ENCODE measurements at regions not wholly inside any gene's neighbourhood (a gene's known extent, or its start where the extent isn't known, plus 50 kb on each side); places are given as distances from the start of the nearest gene placed in this dataset.

DNA sequence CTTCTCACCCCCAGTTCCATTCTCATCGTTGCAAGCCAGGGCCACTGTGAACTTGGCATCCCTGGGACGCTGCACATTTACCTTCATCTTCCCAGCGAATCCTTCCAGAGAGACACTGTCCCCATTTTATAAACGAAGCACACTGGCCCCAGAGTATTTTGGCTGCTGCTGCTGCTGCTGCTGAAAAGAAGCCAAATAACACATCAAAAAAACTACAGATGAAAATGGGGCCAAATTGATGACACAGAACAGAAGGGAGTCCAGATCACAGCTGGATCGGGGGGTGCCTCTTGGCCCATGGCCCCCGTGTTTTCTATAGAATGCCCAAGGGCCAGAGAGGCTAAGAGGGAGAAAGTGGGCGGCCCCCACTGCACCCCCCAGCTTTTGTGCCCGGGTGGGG is 221.0 kb upstream of the IGF1R start:
- Histone ChIP-seq H3K27ac (no peak overlapping the region), H3K27me3 (replicated peaks in 1 of 7) (peaks cover 0 to 79% (median 20%) of the 10 kb centered on the region in 7 donors), H3K4me3 (no peak overlapping the region), H3K36me3 (no peaks in the 10 kb centered on the region), H3K4me1 (peaks cover 0 to 14% (median 10%) of the 10 kb centered on the region in 6 donors), H3K9me3 (no peaks in the 10 kb centered on the region)
- intact Hi-C loops (cut with DNase I; ENCODE audit: low total_unique reads) = no loop called here
- TF ChIP-seq POLR2AphosphoS5 (IDR thresholded peaks at IDR 0.05) (no peak), POLR2A (IDR thresholded peaks at IDR 0.05) (no peak)
- TF ChIP-seq, protein P1, sequence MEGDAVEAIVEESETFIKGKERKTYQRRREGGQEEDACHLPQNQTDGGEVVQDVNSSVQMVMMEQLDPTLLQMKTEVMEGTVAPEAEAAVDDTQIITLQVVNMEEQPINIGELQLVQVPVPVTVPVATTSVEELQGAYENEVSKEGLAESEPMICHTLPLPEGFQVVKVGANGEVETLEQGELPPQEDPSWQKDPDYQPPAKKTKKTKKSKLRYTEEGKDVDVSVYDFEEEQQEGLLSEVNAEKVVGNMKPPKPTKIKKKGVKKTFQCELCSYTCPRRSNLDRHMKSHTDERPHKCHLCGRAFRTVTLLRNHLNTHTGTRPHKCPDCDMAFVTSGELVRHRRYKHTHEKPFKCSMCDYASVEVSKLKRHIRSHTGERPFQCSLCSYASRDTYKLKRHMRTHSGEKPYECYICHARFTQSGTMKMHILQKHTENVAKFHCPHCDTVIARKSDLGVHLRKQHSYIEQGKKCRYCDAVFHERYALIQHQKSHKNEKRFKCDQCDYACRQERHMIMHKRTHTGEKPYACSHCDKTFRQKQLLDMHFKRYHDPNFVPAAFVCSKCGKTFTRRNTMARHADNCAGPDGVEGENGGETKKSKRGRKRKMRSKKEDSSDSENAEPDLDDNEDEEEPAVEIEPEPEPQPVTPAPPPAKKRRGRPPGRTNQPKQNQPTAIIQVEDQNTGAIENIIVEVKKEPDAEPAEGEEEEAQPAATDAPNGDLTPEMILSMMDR (IDR thresholded peaks at IDR 0.05 in 8 of 11, conservative IDR thresholded peaks at IDR 0.05 in 3 of 11) = no peak
- WGBS, 5 donors = 60 to 71% (median 65%) methylated on average over 8 of the region's 8 CpGs
- no peak for DNase-seq

DNA sequence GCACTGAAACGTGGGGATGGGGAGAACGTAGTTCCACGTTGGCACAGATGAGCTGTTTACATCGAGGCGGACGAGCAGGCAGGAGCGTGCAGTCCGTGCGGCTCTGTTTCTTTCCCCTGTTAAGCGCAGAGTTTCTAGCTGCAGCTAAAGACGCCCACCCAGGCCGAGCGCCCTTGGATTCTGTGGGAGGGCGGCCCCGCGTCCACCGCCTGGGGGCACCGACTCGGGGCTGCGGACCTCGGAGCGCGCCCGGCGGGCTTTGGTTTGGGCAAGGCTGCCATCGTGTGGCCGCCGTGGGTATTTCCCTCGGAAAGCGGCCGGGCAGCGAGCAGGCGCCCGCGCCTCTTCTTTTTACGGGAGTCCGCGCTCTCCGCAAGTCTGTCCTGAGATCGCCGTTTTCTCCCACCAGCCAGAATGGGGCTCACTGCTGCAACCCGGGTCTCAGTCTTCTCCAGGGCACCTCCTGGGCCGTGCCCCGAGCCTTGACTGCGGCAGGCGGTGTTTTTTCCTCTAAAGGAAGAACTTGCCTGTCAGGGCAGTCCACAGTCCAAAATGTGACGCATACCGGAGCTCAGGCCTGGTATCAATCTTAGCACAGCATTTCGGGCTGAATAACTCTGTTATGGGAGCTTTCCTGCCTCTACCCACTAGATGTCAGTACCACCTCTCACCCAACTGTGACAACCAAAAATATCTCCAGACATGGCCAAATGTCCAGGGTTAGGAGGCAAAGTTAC is 219.9 kb upstream of the IGF1R start:
- Histone ChIP-seq H3K36me3 (no peaks in the 10 kb centered on the region), H3K27ac (peak overlapping the region in 2 of 8 donors; percentile 4 to 14)
- intact Hi-C loops (cut with DNase I; ENCODE audit: low total_unique reads) = no loop called here

DNA sequence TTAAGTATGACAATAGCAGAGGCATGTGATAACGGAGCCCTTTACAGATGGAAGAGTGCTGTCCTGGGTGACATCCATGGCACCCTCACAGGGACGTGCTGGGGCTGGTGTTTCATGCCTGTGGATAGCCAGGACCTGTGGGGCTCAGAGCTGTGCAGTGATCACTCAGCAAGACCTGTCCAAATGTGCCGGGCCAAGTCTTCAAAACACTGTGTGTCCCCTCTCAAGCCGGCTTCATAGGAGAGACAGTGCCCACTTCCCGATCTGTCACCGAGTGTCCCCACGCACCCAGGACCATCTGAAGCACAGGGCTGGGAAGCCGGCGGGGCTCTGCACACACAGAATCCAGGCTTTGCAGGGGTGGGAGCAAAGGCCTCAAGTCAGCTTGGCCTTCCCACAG is 217.2 kb upstream of the IGF1R start:
- H3K4me1 ChIP-seq = peaks cover 0 to 14% (median 10%) of the 10 kb centered on the region in 6 donors
- H3K27ac ChIP-seq = no peak overlapping the region
- intact Hi-C loops (cut with DNase I; ENCODE audit: low total_unique reads) = no loop called here
- peak; percentile 64 for DNase-seq
- no peak overlapping the region for H3K4me3 ChIP-seq
- 85 to 95% (median 88%) methylated on average over 6 to 9 of the region's 9 CpGs for WGBS, 5 donors
- H3K36me3 ChIP-seq = no peaks in the 10 kb centered on the region
- H3K9me3 ChIP-seq = no peaks in the 10 kb centered on the region
- no peak for TF ChIP-seq POLR2AphosphoS5 (IDR thresholded peaks at IDR 0.05)
- TF ChIP-seq, protein P1 (IDR thresholded peaks at IDR 0.05 in 8 of 11, conservative IDR thresholded peaks at IDR 0.05 in 3 of 11) = no peak
- TF ChIP-seq POLR2A (IDR thresholded peaks at IDR 0.05) = no peak
- H3K27me3 ChIP-seq (replicated peaks in 1 of 7) = peaks cover 0 to 58% (median 17%) of the 10 kb centered on the region in 7 donors

More for the DNA sequence above, 219.9 kb upstream of the IGF1R start:
- Histone ChIP-seq H3K4me1 (peaks cover 0 to 14% (median 10%) of the 10 kb centered on the region in 6 donors), H3K27me3 (replicated peaks in 1 of 7) (peaks cover 0 to 69% (median 17%) of the 10 kb centered on the region in 7 donors), H3K9me3 (no peaks in the 10 kb centered on the region), H3K4me3 (peak overlapping the region; percentile 10 to 57 (median 23))
- peak; percentile 91 for DNase-seq
- no peak for TF ChIP-seq POLR2A (IDR thresholded peaks at IDR 0.05)
- TF ChIP-seq, protein P1 (IDR thresholded peaks at IDR 0.05 in 8 of 11, conservative IDR thresholded peaks at IDR 0.05 in 3 of 11) = peak; percentile 44 to 92 (median 82)
- TF ChIP-seq POLR2AphosphoS5 (IDR thresholded peaks at IDR 0.05) = peak in 1 of 3 donors; percentile 25
- WGBS, 5 donors = 2 to 8% (median 3%) methylated on average over 28 to 49 of the region's 49 CpGs

DNA sequence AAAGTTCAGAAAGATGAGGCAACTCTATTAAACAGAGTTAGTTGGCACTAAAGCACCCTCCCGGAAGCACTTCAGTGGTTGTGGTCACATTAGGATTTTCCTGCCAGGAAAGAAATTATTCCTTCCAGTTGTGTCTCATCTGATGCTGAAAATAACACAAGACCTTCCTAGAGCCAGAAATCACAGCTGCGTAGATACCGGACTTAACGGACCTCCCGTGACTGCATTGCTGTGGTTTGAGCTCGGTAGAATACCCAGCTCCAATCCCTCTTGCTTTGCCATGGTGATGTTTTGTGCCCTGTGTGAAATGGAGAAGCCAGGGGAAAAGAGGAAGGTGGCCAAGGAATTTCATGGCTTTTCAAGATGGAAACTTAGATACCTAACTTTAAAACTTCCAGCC is 215.0 kb upstream of the IGF1R start:
- no peak for DNase-seq
- Histone ChIP-seq H3K36me3 (no peaks in the 10 kb centered on the region), H3K4me3 (no peak overlapping the region), H3K4me1 (peaks cover 0 to 7% (median 5%) of the 10 kb centered on the region in 6 donors), H3K9me3 (no peaks in the 10 kb centered on the region), H3K27ac (no peak overlapping the region), H3K27me3 (replicated peaks in 1 of 7) (peaks cover 0 to 36% (median 5%) of the 10 kb centered on the region in 7 donors)
- WGBS, 5 donors = 83 to 92% (median 84%) methylated on average over 6 of the region's 6 CpGs
- intact Hi-C loops (cut with DNase I; ENCODE audit: low total_unique reads) = no loop called here
- TF ChIP-seq, protein P1 (IDR thresholded peaks at IDR 0.05 in 8 of 11, conservative IDR thresholded peaks at IDR 0.05 in 3 of 11) = no peak
- TF ChIP-seq POLR2AphosphoS5 (IDR thresholded peaks at IDR 0.05) = no peak

All from spleen (tissue), 11 donors.